ENCODE measurements at regions not wholly inside any gene's neighbourhood (a gene's known extent, or its start where the extent isn't known, plus 50 kb on each side); places are given as distances from the start of the nearest gene placed in this dataset.

GRCh38 chr15:81495780-81496467, 121.9 kb upstream of the TMC3 start:
- Mint-ChIP-seq H3K36me3 (no peaks in the 10 kb centered on the region), H3K9me3 (no peaks in the 10 kb centered on the region), H3K4me3 (no peak overlapping the region), H3K27ac (no peak overlapping the region), H3K4me1 (no peaks in the 10 kb centered on the region), H3K27me3 (ENCODE audit: insufficient read depth, low read depth) (peaks cover under 1% of the 10 kb centered on the region)
- Histone ChIP-seq H4K20me1 (ENCODE audit: low read depth) (no peaks in the 10 kb centered on the region), H3K4me3 (no peak overlapping the region), H3F3A (ENCODE audit: low read depth) (no peaks in the 10 kb centered on the region), H3K36me3 (no peaks in the 10 kb centered on the region), H3K9me3 (ENCODE audit: low read depth) (no peaks in the 10 kb centered on the region), H3K9ac (no peak overlapping the region), H3K79me2 (ENCODE audit: low read depth) (no peaks in the 10 kb centered on the region), H3K27me3 (no peaks in the 10 kb centered on the region), H3K27ac (no peak overlapping the region), H3K4me1 (no peaks in the 10 kb centered on the region), H2AFZ (replicated peaks) (no peak overlapping the region), H3K4me2 (no peak overlapping the region)
- no peak for DNase-seq (ENCODE audit: low spot score)
- TF ChIP-seq EZH2 (IDR thresholded peaks at IDR 0.05): no peak
- TF ChIP-seq EZH2phosphoT487 (IDR thresholded peaks at IDR 0.05): no peak
- no peak for TF ChIP-seq CTCF (IDR thresholded peaks at IDR 0.05)

GRCh38 chr15:81492969-81493645, 119.1 kb upstream of the TMC3 start:
- H3K4me3 ChIP-seq: no peak overlapping the region
- no peaks in the 10 kb centered on the region for H3K9me3 ChIP-seq (ENCODE audit: low read depth)
- H3K36me3 ChIP-seq: no peaks in the 10 kb centered on the region
- H3K4me2 ChIP-seq: no peak overlapping the region
- H3K27ac ChIP-seq: no peak overlapping the region
- no peaks in the 10 kb centered on the region for H3K79me2 ChIP-seq (ENCODE audit: low read depth)
- Mint-ChIP-seq H3K36me3 (no peaks in the 10 kb centered on the region), H3K4me3 (no peak overlapping the region), H3K27me3 (ENCODE audit: insufficient read depth, low read depth) (peaks cover 2% of the 10 kb centered on the region), H3K9me3 (no peaks in the 10 kb centered on the region), H3K4me1 (no peaks in the 10 kb centered on the region), H3K27ac (no peak overlapping the region)
- H3F3A ChIP-seq (ENCODE audit: low read depth): no peaks in the 10 kb centered on the region
- TF ChIP-seq EZH2phosphoT487 (IDR thresholded peaks at IDR 0.05): no peak
- no peak for TF ChIP-seq CTCF (IDR thresholded peaks at IDR 0.05)
- no peak overlapping the region for H2AFZ ChIP-seq (replicated peaks)
- H3K27me3 ChIP-seq: no peaks in the 10 kb centered on the region
- DNase-seq (ENCODE audit: low spot score): no peak
- H4K20me1 ChIP-seq (ENCODE audit: low read depth): no peaks in the 10 kb centered on the region
- H3K4me1 ChIP-seq: no peaks in the 10 kb centered on the region
- no peak overlapping the region for H3K9ac ChIP-seq

GRCh38 chr15:81492331-81492968, 118.4 kb upstream of the TMC3 start:
- Histone ChIP-seq H4K20me1 (ENCODE audit: low read depth) (no peaks in the 10 kb centered on the region), H3K27ac (no peak overlapping the region), H3K79me2 (ENCODE audit: low read depth) (no peaks in the 10 kb centered on the region), H3F3A (ENCODE audit: low read depth) (no peaks in the 10 kb centered on the region), H3K4me1 (no peaks in the 10 kb centered on the region), H2AFZ (replicated peaks) (no peak overlapping the region), H3K9me3 (ENCODE audit: low read depth) (no peaks in the 10 kb centered on the region), H3K27me3 (no peaks in the 10 kb centered on the region), H3K4me2 (no peak overlapping the region), H3K36me3 (no peaks in the 10 kb centered on the region), H3K9ac (no peak overlapping the region), H3K4me3 (no peak overlapping the region)
- Mint-ChIP-seq H3K36me3 (no peaks in the 10 kb centered on the region), H3K9me3 (no peaks in the 10 kb centered on the region), H3K4me3 (no peak overlapping the region), H3K27me3 (ENCODE audit: insufficient read depth, low read depth) (peaks cover 2% of the 10 kb centered on the region), H3K27ac (no peak overlapping the region), H3K4me1 (no peaks in the 10 kb centered on the region)
- no peak for DNase-seq (ENCODE audit: low spot score)
- TF ChIP-seq EZH2 (IDR thresholded peaks at IDR 0.05) (no peak), CTCF (IDR thresholded peaks at IDR 0.05) (no peak), EZH2phosphoT487 (IDR thresholded peaks at IDR 0.05) (no peak)

Measured in neural progenitor cell (in vitro differentiated cells).